ENCODE measurements at regions not wholly inside any gene's neighbourhood (a gene's known extent, or its start where the extent isn't known, plus 50 kb on each side); places are given as distances from the start of the nearest gene placed in this dataset.
A peak's percentile ranks its signal among the peaks of the same experiment; 100 is the strongest.

DNA sequence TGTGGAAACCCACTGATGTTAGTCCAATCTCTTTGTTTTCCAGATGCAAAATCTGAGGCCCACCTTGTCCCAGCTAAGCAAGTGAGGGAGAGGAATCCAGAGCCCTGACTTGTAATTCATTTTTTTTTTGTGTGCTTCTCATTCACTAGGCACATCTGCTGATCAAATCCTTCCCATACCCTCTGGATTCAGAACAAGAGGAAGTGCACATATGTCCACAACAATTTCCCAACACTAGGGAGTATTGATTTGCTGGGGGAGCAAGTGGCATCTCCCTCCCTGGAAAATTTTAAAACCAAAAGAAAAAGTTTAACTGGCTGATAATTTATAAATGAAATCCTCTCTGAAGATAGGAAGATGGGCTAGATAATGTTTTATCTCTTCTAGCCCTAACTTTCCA, 94.6 kb upstream of the RFC3 start:
- no peak for DNase-seq (ENCODE audit: extremely low spot score)
- intact Hi-C loops (cut with DNase I): loop anchor here (5.0 to 10.0 kb wide), 3 partner anchors 359 to 1136 kb away; partner anchors contain the start of gene PDS5B
- Histone ChIP-seq H3K36me3 (no peaks in the 10 kb centered on the region), H3K27ac (replicated peaks in 1 of 4) (peak overlapping the region; percentile 57 to 67 (median 62)), H3K4me1 (peaks cover 32 to 40% (median 38%) of the 10 kb centered on the region in 4 donors), H3K9me3 (no peaks in the 10 kb centered on the region), H3K27me3 (no peaks in the 10 kb centered on the region), H3K4me3 (no peak overlapping the region)
- no peak for TF ChIP-seq POLR2A (IDR thresholded peaks at IDR 0.05; ENCODE audit: low read depth)
- no peak for TF ChIP-seq EP300 (IDR thresholded peaks at IDR 0.05)
- TF ChIP-seq, protein P1, sequence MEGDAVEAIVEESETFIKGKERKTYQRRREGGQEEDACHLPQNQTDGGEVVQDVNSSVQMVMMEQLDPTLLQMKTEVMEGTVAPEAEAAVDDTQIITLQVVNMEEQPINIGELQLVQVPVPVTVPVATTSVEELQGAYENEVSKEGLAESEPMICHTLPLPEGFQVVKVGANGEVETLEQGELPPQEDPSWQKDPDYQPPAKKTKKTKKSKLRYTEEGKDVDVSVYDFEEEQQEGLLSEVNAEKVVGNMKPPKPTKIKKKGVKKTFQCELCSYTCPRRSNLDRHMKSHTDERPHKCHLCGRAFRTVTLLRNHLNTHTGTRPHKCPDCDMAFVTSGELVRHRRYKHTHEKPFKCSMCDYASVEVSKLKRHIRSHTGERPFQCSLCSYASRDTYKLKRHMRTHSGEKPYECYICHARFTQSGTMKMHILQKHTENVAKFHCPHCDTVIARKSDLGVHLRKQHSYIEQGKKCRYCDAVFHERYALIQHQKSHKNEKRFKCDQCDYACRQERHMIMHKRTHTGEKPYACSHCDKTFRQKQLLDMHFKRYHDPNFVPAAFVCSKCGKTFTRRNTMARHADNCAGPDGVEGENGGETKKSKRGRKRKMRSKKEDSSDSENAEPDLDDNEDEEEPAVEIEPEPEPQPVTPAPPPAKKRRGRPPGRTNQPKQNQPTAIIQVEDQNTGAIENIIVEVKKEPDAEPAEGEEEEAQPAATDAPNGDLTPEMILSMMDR (IDR thresholded peaks at IDR 0.05): no peak
- no peak for TF ChIP-seq POLR2AphosphoS5 (IDR thresholded peaks at IDR 0.05)

DNA sequence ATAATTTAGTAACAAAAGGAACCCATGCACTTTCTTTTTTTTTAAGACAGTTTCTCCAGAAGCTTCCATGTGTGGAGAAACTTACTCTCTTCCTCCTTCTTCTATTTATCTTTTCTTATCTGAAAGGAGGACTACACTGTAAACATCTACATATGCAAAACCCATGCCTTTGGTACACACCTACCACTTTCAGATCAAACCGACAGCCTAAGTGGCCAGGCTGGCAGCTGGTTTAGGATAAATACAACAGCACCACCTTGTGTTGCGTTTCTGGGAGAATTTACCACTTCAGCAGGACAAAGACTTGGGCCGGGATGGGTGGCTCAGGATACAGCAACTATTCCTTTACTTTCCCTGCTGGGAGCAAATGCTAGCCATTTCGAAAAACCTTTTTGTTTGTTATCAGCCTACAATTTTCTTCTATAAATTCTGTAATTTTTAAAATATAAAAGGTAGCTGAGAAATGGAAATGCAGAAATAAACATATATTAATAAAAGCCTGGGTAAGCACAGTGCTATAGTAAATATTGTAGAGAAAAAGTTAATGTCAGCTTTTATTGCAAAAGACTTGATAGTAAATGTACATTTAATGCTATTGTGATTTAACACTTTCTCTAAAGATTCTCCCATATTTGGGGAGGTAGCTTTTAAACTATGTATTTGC, 94.0 kb upstream of the RFC3 start:
- Histone ChIP-seq H3K36me3 (no peaks in the 10 kb centered on the region), H3K4me3 (no peak overlapping the region), H3K9me3 (no peaks in the 10 kb centered on the region), H3K4me1 (peaks cover 37 to 45% (median 42%) of the 10 kb centered on the region in 4 donors), H3K27me3 (no peaks in the 10 kb centered on the region), H3K27ac (replicated peaks in 1 of 4) (peak overlapping the region; percentile 57 to 67 (median 62))
- peak; percentile 94 for DNase-seq (ENCODE audit: extremely low spot score)
- 2% methylated on average over 4 of the region's 4 CpGs for WGBS
- intact Hi-C loops (cut with DNase I): loop anchor here (2.0 to 10.0 kb wide), 4 partner anchors 179 to 1137 kb away; partner anchors contain the start of gene PDS5B
- no peak for TF ChIP-seq EP300 (IDR thresholded peaks at IDR 0.05)
- TF ChIP-seq, protein P1 (IDR thresholded peaks at IDR 0.05): peak; percentile 71 to 83 (median 77)
- TF ChIP-seq POLR2A (IDR thresholded peaks at IDR 0.05; ENCODE audit: low read depth): no peak
- TF ChIP-seq POLR2AphosphoS5 (IDR thresholded peaks at IDR 0.05): peak in 1 of 2 donors; percentile 67

DNA sequence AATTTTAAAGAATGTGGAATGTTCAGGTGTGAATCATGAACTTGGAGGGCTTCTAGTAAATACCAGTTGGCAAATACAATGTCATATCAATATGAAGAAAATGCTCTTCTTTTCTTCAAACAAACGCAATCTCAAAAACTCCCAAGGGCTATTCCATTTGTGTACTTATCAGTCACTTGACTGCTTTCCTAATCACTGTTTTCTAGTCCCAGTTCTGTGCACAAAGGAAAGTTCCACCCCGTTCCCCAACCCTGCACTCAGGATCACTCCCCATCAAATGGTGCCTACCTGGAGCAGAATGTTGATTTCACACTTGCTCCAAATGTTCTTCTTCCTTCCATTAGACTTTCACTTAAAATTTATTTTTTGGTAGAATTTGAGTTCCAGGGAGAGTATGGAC, 92.6 kb upstream of the RFC3 start:
- Histone ChIP-seq H3K4me1 (peaks cover 38 to 52% (median 44%) of the 10 kb centered on the region in 4 donors), H3K27me3 (no peaks in the 10 kb centered on the region), H3K27ac (replicated peaks in 1 of 4) (no peak overlapping the region), H3K4me3 (no peak overlapping the region), H3K36me3 (no peaks in the 10 kb centered on the region), H3K9me3 (no peaks in the 10 kb centered on the region)
- TF ChIP-seq, protein P1 (IDR thresholded peaks at IDR 0.05): no peak
- DNase-seq (ENCODE audit: extremely low spot score): no peak
- intact Hi-C loops (cut with DNase I): loop anchor here (2.0 to 10.0 kb wide), 3 partner anchors 181 to 501 kb away; no protein-coding TSS in a partner anchor
- 96% methylated on average over 2 of the region's 2 CpGs for WGBS

DNA sequence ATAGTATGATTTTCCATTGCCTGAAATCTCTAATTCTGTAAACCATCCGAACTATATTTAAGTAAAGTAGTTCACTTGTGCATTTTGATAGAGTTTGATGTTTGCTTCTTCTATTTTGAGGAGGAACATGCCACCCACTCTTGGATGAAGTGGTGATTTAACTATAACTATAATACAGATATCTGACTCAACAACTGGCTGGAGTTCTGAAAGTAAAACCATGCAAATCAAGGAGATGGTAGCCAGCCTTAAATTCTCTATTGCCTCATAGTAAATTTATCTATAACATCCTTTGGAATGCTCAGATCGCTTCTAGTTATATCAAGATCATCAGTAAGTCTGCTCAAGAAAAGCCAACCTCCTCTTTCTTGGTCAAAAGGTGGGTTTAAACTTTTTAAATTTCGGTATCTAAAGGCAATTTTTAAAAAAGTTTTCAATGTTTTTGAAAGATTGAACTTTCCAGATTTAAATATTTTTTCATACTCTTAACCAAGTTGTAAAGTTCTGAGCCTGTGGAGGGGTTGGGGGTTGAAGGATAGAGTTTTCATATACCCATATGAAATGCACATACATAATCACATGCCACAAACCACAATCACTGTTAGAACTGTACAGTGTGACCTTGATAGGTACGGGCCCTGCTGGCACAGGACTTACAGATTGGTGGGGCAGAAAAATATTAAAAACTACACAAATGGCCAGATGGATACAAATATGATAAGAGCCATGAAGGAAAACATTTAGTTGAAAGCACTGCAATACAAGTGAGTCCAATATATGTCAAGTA, 90.5 kb upstream of the RFC3 start:
- peaks cover 23 to 35% (median 29%) of the 10 kb centered on the region in 4 donors for H3K4me1 ChIP-seq
- 89% methylated on average over 4 of the region's 4 CpGs for WGBS
- no peaks in the 10 kb centered on the region for H3K9me3 ChIP-seq
- peak overlapping the region; percentile 52 to 60 (median 58) for H3K27ac ChIP-seq (replicated peaks in 1 of 4)
- H3K36me3 ChIP-seq: no peaks in the 10 kb centered on the region
- no peak overlapping the region for H3K4me3 ChIP-seq
- DNase-seq (ENCODE audit: extremely low spot score): no peak
- no peaks in the 10 kb centered on the region for H3K27me3 ChIP-seq
- intact Hi-C loops (cut with DNase I): loop anchor here (10.0 kb wide), 2 partner anchors 363 to 503 kb away; no protein-coding TSS in a partner anchor
- TF ChIP-seq, protein P1 (IDR thresholded peaks at IDR 0.05): no peak
- TF ChIP-seq POLR2AphosphoS5 (IDR thresholded peaks at IDR 0.05): no peak
- no peak for TF ChIP-seq POLR2A (IDR thresholded peaks at IDR 0.05; ENCODE audit: low read depth)
- TF ChIP-seq EP300 (IDR thresholded peaks at IDR 0.05): no peak

Measured in esophagus muscularis mucosa (tissue), 4 donors.